ENCODE measurements at regions not wholly inside any gene's neighbourhood (a gene's known extent, or its start where the extent isn't known, plus 50 kb on each side); places are given as distances from the start of the nearest gene placed in this dataset.

DNA sequence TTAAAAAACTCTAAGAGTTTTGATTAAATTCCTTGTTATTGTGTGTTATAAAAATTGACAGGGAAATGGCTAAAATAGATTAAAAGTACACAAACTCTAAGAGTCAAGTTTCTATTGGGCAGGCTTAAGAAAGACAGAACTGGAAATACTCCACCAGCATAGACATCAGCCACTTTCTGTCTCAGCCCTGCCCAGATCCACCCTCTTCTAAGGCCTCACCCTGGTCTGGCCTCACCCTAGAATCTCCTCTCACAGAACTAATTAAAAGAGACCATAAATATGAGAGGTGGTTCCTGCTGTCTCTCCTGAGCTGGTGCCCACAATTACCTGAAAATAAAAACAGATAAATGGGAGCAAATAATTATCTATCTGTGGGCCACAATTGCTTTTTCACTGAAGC lies 1951.0 kb downstream of the TP53TG3F start:
- Histone ChIP-seq H3K27ac (no peak overlapping the region), H3K4me1 (replicated peaks in 1 of 2) (no peaks in the 10 kb centered on the region), H3K4me3 (no peak overlapping the region)
- in situ Hi-C loops (cut with MboI; ENCODE audit: low pct_unique_long_range_greater_than_20kb in 2 of 9, low sequenced_read_pairs in 9 of 9, unreplicated experiment in 9 of 9): no loop called here
- ATAC-seq (replicated peaks in 6 of 8): no peak

DNA sequence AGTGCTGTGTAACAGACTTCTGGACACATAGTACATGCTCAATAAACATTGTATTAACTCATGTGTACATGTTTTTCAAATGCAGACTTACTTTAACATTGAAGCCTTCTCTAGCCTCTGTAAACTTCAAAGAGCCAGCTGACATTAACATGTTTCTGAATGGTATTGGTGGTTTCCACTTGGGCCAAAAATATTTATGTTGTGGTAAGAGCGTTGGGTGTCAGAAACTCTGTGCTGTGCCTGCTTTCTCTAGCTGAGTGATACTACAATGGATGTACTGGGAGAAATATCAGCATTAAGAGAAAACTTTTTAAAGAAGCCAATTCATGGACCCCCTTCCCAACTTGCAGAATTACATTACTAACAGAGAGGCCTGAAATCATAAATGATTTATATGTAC lies 1951.7 kb downstream of the TP53TG3F start:
- no peaks in the 10 kb centered on the region for H3K4me1 ChIP-seq (replicated peaks in 1 of 2)
- no peak for ATAC-seq (replicated peaks in 6 of 8)
- H3K4me3 ChIP-seq: no peak overlapping the region
- 0 to 11% (median 0%) methylated on average over 1 of the region's 1 CpG; no CpG with 5 or more reads in 7 of the 10 experiments for WGBS, 10 experiments
- no peak overlapping the region for H3K27ac ChIP-seq
- in situ Hi-C loops (cut with MboI; ENCODE audit: low pct_unique_long_range_greater_than_20kb in 2 of 9, low sequenced_read_pairs in 9 of 9, unreplicated experiment in 9 of 9): no loop called here

DNA sequence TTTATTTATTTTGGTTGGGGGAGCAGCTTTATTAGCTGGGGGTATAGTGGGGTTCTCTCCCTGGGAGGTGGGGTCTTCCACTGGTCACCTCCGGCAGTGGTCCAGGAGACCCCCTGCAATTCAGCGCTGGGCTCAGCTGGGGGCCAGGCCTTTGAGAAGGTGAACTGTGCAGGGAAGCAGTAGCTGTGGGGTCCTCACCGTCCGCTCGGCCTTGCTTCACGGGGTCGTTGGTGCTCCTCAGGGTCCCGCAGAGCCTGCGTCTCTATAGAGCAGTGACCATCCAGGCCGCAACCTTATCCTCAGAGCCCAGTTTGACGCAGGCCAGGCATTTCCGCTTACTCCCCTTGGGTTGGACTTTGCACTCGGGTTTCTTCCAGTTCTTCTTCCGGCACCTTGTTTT lies 1954.7 kb downstream of the TP53TG3F start:
- Histone ChIP-seq H3K27ac (no peak overlapping the region), H3K4me1 (replicated peaks in 1 of 2) (no peaks in the 10 kb centered on the region), H3K4me3 (no peak overlapping the region)
- in situ Hi-C loops (cut with MboI; ENCODE audit: low pct_unique_long_range_greater_than_20kb in 2 of 9, low sequenced_read_pairs in 9 of 9, unreplicated experiment in 9 of 9): no loop called here
- 40 to 100% (median 68%) methylated on average over 1 to 8 of the region's 14 CpGs; no CpG with 5 or more reads in 3 of the 10 experiments for WGBS, 10 experiments
- no peak for ATAC-seq (replicated peaks in 6 of 8)

DNA sequence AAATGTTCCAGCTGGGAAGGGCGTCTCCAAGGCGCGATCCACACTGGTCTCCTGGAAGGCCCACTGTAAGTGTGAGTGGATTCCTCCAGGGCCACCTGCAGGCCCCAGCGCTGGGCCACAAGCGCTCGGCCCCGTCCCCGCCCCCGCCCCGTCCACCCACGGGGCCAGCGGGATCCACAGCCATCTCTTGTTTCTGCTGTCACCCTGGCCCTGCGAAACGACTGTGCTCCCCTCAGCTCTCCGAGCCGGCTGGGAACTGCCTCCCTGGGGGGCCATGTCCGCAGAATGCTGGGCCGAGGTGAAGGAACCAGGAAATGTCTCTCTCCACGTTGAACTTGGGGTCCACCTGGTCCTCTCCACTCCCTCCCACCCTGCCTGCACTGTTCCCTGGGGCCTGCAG lies 1955.2 kb downstream of the TP53TG3F start:
- no peak for ATAC-seq (replicated peaks in 6 of 8)
- WGBS, 10 experiments: 80 to 100% methylated on average over 1 to 3 of the region's 19 CpGs; no CpG with 5 or more reads in 8 of the 10 experiments
- Histone ChIP-seq H3K4me1 (replicated peaks in 1 of 2) (no peaks in the 10 kb centered on the region), H3K4me3 (no peak overlapping the region), H3K27ac (no peak overlapping the region)
- in situ Hi-C loops (cut with MboI; ENCODE audit: low pct_unique_long_range_greater_than_20kb in 2 of 9, low sequenced_read_pairs in 9 of 9, unreplicated experiment in 9 of 9): no loop called here

DNA sequence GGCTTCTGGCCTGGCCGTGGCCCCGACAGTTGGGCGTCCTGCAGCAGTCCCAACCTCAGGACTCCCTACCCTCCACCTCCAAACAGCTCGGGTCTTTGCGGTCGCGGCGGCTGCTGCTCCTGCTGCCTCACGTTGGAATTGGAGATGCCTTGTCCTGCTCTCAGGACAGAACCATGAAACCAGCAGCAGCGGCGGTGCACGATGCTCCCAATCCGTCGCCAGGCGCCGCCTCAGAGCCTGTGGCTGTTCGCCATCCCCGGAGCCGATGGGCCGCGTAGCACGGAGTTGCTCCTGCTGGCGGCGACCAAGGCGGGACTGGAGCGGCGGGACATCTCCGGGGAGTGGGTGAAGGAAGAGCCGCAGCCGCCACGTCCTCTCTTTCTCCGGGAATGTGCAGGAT lies 1965.9 kb downstream of the TP53TG3F start:
- in situ Hi-C loops (cut with MboI; ENCODE audit: low pct_unique_long_range_greater_than_20kb in 2 of 9, low sequenced_read_pairs in 9 of 9, unreplicated experiment in 9 of 9): no loop called here
- ATAC-seq (replicated peaks in 6 of 8): no peak
- Histone ChIP-seq H3K27ac (no peak overlapping the region), H3K4me3 (no peak overlapping the region), H3K4me1 (replicated peaks in 1 of 2) (no peaks in the 10 kb centered on the region)
- 17 to 90% (median 74%) methylated on average over 1 to 19 of the region's 32 CpGs; no CpG with 5 or more reads in 4 of the 10 experiments for WGBS, 10 experiments

DNA sequence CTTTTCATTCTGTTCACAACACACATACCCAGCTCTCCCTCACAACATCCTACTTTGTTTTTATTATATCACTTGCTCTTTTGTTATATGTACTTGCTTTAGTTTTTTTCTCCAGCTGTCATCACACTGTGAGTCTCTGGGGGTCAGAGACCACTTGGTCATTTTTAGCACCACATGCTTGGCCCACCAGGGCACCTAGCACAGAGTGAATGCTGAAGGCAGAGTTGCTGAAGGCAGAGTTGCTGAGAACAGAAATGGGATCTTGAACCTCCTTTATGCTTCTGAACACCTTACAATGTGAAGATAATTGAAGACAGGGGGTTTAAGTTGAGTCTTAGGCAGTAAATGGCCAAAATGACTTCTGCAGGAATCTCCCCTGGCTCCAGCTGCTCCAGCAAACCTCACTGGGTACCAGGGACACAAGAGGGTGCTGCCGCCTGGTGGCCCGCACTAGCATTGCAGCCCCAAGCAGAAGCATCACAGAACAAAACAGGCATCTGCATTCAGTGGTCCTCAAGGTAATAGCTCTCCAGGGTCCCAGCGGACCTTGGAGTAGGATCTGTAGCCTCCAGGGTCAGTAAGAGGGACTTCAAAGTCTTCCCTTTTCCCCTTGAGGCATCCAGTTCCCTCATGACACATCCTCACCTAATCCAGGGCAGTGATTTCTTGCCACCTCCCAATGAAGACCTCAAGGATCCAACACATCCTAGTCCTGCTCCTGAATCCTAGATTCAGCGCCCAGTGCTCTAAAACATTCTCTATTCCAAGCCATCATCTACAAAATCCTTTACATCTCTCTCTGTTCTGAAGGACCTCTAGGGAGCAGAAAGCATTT lies 1972.6 kb downstream of the TP53TG3F start:
- ATAC-seq (replicated peaks in 6 of 8): peak in 2 of 8 experiments; percentile 31 to 50
- Histone ChIP-seq H3K4me1 (replicated peaks in 1 of 2) (no peaks in the 10 kb centered on the region), H3K27ac (no peak overlapping the region), H3K4me3 (no peak overlapping the region)
- in situ Hi-C loops (cut with MboI; ENCODE audit: low pct_unique_long_range_greater_than_20kb in 2 of 9, low sequenced_read_pairs in 9 of 9, unreplicated experiment in 9 of 9): no loop called here
- 0 to 10% (median 4%) methylated on average over 1 to 4 of the region's 4 CpGs; no CpG with 5 or more reads in 4 of the 10 experiments for WGBS, 10 experiments

DNA sequence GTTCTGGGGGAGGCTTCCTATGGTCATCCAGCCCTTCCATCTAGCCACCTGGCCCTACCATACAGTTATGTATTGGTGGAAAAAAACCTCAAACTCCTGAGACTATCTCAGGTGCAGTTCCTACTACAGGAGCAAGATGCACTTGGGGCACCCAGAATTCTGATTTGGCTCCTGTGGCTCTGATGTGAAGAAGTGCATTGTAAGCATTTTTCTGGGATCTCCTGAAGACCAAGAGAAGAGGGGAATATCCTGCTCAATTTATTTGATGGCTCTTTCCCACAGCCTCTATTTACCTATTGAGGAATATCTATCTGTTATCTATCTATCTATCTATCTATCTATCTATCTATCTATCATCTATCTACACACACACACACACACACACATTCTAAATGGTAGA lies 1981.5 kb downstream of the TP53TG3F start:
- H3K4me1 ChIP-seq (replicated peaks in 1 of 2): no peaks in the 10 kb centered on the region
- in situ Hi-C loops (cut with MboI; ENCODE audit: low pct_unique_long_range_greater_than_20kb in 2 of 9, low sequenced_read_pairs in 9 of 9, unreplicated experiment in 9 of 9): no loop called here
- no peak overlapping the region for H3K4me3 ChIP-seq
- H3K27ac ChIP-seq: no peak overlapping the region
- ATAC-seq (replicated peaks in 6 of 8): no peak

DNA sequence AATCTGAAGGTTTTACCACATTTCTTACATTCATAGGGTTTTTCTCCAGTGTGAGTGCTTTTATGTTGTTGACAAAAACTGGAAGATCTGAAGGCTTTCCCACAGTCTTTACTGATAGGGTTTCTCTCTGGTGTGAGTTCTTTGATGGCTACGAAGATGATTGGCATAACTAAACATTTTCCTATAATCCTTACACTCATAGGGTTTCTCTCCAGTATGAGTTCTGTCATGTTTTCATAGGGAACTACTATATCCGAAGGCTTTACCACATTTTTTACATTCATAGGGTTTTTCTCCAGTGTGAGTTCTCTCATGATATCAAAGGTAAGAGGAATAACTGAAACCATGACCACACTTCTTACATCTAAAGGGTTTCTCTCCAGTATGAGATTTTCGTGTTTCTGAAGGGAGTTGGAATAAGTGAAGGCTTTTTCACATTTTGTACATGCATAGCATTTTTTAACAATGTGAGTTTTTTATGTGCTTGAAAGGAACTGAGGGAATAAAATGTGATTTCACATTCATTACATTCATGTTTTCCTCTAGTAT lies 1987.7 kb downstream of the TP53TG3F start:
- H3K4me1 ChIP-seq (replicated peaks in 1 of 2): no peaks in the 10 kb centered on the region
- 0 to 17% (median 7%) methylated on average over 1 to 3 of the region's 3 CpGs for WGBS, 10 experiments
- ATAC-seq (replicated peaks in 6 of 8): no peak
- no peak overlapping the region for H3K4me3 ChIP-seq
- H3K27ac ChIP-seq: no peak overlapping the region
- in situ Hi-C loops (cut with MboI; ENCODE audit: low pct_unique_long_range_greater_than_20kb in 2 of 9, low sequenced_read_pairs in 9 of 9, unreplicated experiment in 9 of 9): no loop called here

DNA sequence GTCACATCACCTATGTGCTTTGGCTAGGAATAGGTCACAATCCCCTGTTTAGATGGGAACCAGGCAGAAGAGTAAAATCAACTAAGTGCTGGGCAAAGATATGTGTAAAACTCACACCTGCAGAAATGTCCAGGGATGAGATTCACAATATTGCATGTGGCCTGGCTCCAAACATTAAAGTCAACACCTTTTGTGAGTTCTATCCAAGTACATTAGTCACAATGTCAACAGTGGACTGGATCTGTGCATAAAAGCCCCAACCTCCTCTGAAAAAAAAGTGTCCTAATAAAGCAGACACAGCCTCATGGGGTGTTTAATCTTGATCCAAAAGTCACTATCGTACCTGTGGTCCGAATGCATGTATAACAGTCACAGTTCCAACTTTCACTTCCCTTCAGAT lies 1990.3 kb downstream of the TP53TG3F start:
- no peak for ATAC-seq (replicated peaks in 6 of 8)
- H3K4me1 ChIP-seq (replicated peaks in 1 of 2): no peaks in the 10 kb centered on the region
- in situ Hi-C loops (cut with MboI; ENCODE audit: low pct_unique_long_range_greater_than_20kb in 2 of 9, low sequenced_read_pairs in 9 of 9, unreplicated experiment in 9 of 9): no loop called here
- 0 to 38% (median 23%) methylated on average over 1 to 2 of the region's 2 CpGs; no CpG with 5 or more reads in 6 of the 10 experiments for WGBS, 10 experiments
- no peak overlapping the region for H3K27ac ChIP-seq
- H3K4me3 ChIP-seq: no peak overlapping the region

DNA sequence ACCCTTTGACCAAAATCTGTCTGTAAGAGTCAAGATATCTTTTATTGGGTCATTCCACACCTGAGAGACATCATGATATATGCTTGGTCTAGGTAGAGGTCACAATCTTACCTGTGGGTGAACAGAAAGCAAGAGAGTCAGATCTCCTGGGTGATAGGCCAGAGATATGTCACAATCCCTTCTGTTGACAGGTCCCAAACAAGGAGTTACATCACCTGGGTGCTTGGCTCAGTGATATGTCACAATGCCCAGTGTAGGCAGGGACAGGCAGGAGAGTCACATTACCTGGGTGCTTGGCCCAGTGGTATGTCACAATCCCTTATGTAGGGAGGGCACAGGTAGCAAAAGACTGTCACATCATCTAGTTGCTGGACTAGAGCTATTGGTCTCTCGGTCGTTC lies 1991.2 kb downstream of the TP53TG3F start:
- H3K4me1 ChIP-seq (replicated peaks in 1 of 2): no peaks in the 10 kb centered on the region
- no peak overlapping the region for H3K4me3 ChIP-seq
- H3K27ac ChIP-seq: no peak overlapping the region
- 20 to 60% (median 24%) methylated on average over 2 of the region's 2 CpGs; no CpG with 5 or more reads in 6 of the 10 experiments for WGBS, 10 experiments
- ATAC-seq (replicated peaks in 6 of 8): no peak
- in situ Hi-C loops (cut with MboI; ENCODE audit: low pct_unique_long_range_greater_than_20kb in 2 of 9, low sequenced_read_pairs in 9 of 9, unreplicated experiment in 9 of 9): no loop called here

DNA sequence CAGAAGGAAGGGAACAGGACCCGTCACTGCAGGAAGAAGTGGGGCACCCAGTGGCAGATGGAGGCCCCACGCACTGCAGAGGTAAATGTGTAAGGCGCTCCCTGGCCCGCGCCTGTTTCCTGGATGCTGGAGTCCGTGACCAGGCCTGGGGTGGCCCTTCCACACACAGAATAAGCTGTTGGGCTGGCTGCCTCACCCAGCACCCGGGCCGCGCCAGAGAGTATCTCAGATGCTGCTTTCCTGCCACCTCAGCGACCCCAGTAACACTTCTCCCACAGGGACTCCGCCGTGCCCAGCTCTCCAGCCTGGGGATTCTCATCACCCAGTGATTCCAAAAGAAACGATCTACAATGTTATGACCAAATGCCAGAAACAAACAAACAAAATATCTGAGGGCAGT lies 1993.1 kb downstream of the TP53TG3F start:
- 7 to 51% methylated on average over 3 to 8 of the region's 13 CpGs; no CpG with 5 or more reads in 8 of the 10 experiments for WGBS, 10 experiments
- no peak overlapping the region for H3K4me3 ChIP-seq
- ATAC-seq (replicated peaks in 6 of 8): no peak
- in situ Hi-C loops (cut with MboI; ENCODE audit: low pct_unique_long_range_greater_than_20kb in 2 of 9, low sequenced_read_pairs in 9 of 9, unreplicated experiment in 9 of 9): no loop called here
- H3K4me1 ChIP-seq (replicated peaks in 1 of 2): no peaks in the 10 kb centered on the region
- no peak overlapping the region for H3K27ac ChIP-seq

DNA sequence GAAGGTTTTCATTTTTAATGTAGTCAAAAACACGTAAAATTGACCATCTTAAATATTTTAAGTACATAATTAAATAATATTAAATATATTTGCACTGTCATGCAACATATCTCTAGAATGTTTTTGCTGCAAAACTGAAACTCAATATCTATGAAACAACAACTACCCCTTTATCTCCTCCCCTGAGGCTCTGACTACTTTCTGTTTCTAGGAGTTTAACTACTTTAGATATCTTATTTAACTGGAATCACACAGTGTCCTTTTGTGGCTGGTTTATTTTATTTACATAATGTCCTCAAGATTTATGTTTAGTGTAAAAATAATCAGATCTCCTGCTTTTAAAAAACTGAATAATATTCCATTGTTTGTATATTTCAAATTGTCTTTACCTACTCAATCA lies 2003.9 kb downstream of the TP53TG3F start:
- ATAC-seq (replicated peaks in 6 of 8): no peak
- H3K27ac ChIP-seq: no peak overlapping the region
- no peak overlapping the region for H3K4me3 ChIP-seq
- H3K4me1 ChIP-seq (replicated peaks in 1 of 2): no peaks in the 10 kb centered on the region
- WGBS, 10 experiments: 0 to 5% (median 0%) methylated on average over 1 of the region's 1 CpG; no CpG with 5 or more reads in 3 of the 10 experiments
- in situ Hi-C loops (cut with MboI; ENCODE audit: low pct_unique_long_range_greater_than_20kb in 2 of 9, low sequenced_read_pairs in 9 of 9, unreplicated experiment in 9 of 9): no loop called here

DNA sequence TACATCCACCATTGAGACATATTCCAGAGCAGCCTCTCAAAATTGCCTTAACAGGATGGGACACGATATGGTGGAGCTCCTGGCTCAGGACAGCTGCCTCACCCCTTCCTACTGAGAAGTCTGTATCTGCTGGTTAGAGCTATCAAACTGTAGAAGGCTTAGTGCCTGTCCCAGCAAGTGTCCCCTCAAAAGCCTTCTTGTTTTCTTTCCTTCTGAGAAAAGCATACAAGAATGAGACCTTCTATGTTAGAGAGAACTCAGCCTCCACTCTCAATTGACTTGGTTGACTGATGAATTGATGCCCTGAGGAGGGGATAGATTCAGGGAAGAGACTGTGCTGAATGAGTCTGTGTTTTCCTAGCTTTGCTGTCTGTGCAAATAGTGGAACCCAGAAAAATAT lies 2020.9 kb downstream of the TP53TG3F start:
- Histone ChIP-seq H3K4me3 (no peak overlapping the region), H3K27ac (no peak overlapping the region), H3K4me1 (replicated peaks in 1 of 2) (no peaks in the 10 kb centered on the region)
- in situ Hi-C loops (cut with MboI; ENCODE audit: low pct_unique_long_range_greater_than_20kb in 2 of 9, low sequenced_read_pairs in 9 of 9, unreplicated experiment in 9 of 9): no loop called here
- WGBS, 10 experiments: 0 to 43% (median 0%) methylated on average over 1 of the region's 1 CpG; no CpG with 5 or more reads in 7 of the 10 experiments
- no peak for ATAC-seq (replicated peaks in 6 of 8)

DNA sequence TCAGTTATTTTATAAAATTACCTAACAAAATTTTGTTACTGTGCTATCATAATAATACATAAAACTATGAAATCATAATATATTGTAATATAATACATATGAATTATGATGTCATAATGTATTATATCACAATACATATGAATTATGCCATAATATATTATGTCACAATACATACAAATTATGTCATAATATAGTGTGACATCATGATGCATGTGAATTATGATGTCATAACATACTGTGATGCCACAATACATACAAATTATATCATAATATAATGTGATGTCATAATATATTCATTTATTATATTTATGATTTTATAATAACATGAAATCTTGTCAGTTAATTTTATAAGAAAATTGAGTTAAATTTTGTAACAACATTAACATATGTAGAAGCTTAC lies 2021.6 kb downstream of the TP53TG3F start:
- Histone ChIP-seq H3K27ac (no peak overlapping the region), H3K4me3 (no peak overlapping the region), H3K4me1 (replicated peaks in 1 of 2) (no peaks in the 10 kb centered on the region)
- ATAC-seq (replicated peaks in 6 of 8): no peak
- in situ Hi-C loops (cut with MboI; ENCODE audit: low pct_unique_long_range_greater_than_20kb in 2 of 9, low sequenced_read_pairs in 9 of 9, unreplicated experiment in 9 of 9): no loop called here

Measured in motor neuron (in vitro differentiated cells).